Heart left ventricle (tissue), 16 donors: ENCODE measurements at regions not wholly inside any gene's neighbourhood (a gene's known extent, or its start where the extent isn't known, plus 50 kb on each side); places are given as distances from the start of the nearest gene placed in this dataset.

Source experiments
- ATAC-seq, 4 donors: fragments of 200-7000 bp; cut with Tn5 transposase; one replicate each; pipeline ENCODE4 v1.9.1; 2020 to 2022; ENCODE audit warnings: moderate library complexity in 4 of 4, mild to moderate bottlenecking in 3 of 4, moderate number of reproducible peaks in 1 of 4
- DNase-seq, 5 donors: peaks; one replicate each; pipeline ENCODE4 v3.0.0-alpha.2; 2020
- H3K27ac ChIP-seq, 12 donors: fragments of 200-600 bp; sonication (generic) in 4 of 12; one replicate each; pipeline versions ENCODE4 v1.5.0 to v1.8.0; 2016 to 2022; ENCODE audit warnings: mild to moderate bottlenecking in 2 of 12
- H3K27me3 ChIP-seq, 9 donors: fragments of 200-600 bp; sonication (generic) in 2 of 9; one replicate each; pipeline versions ENCODE4 v1.5.1 to v1.8.0; 2016 to 2022; ENCODE audit warnings: mild to moderate bottlenecking in 3 of 9
- H3K36me3 ChIP-seq, 9 donors: fragments of 200-600 bp; sonication (generic) in 2 of 9; one replicate each; pipeline versions ENCODE4 v1.5.0 to v1.8.0; 2018 to 2022; ENCODE audit warnings: mild to moderate bottlenecking in 2 of 9
- H3K4me1 ChIP-seq, 12 donors: fragments of 200-600 bp; sonication (generic) in 4 of 12; one replicate each; pipeline versions ENCODE4 v1.5.0 to v1.8.0; 2016 to 2022; ENCODE audit warnings: mild to moderate bottlenecking in 3 of 12
- H3K4me3 ChIP-seq, 12 donors: fragments of 200-600 bp; sonication (generic) in 4 of 12; one replicate each; pipeline versions ENCODE4 v1.5.0 to v1.8.0; 2017 to 2022; ENCODE audit warnings: mild to moderate bottlenecking in 9 of 12, moderate library complexity in 4 of 12
- H3K9me3 ChIP-seq, 12 donors: fragments of 200-600 bp; sonication (generic) in 4 of 12; one replicate each; pipeline versions ENCODE4 v1.5.0 to v1.8.0; 2016 to 2022; ENCODE audit warnings: mild to moderate bottlenecking in 1 of 12
- CTCF ChIP-seq, 12 donors: fragments of 200-600 bp; sonication (generic) in 4 of 12; IDR thresholded peaks; one replicate each; pipeline versions ENCODE4 v1.5.0 to v1.8.0; 2018 to 2022; ENCODE audit warnings: antibody characterized with exemption in 12 of 12, mild to moderate bottlenecking in 5 of 12
- POLR2A ChIP-seq, 2 donors: fragments of 450-650 bp; IDR thresholded peaks; one replicate each; pipeline ENCODE4 v1.6.1; 2017; ENCODE audit warnings: antibody characterized with exemption in 2 of 2, mild to moderate bottlenecking in 2 of 2, moderate library complexity in 2 of 2
- WGBS, 4 donors: extraction: QIAGEN DNeasy Blood & Tissue Kit in 2 of 4; methylation state at CpG; one replicate each; pipeline versions ENCODE4 v1.1.5 to v1.1.7; 2013 to 2018; 5-methylcytosine and 5-hydroxymethylcytosine counted together
- intact Hi-C, 10 donors: fragments of 100-400 bp; cut with DNase I; formaldehyde crosslinking; loops; one replicate each; pipeline versions ENCODE4 v1.11.1 to v1.14.2; 2022
- donor health status: ischemic (EF 13 %, LVEDD 7.1; RV severe dilation, severe dysfunction).
- donor health status: healthy with polysubstance abuse.
- donor health status: DM: no; HTN: yes; CAD: no.
- donor health status: DM: no; HTN: no; CAD: no.
- donor health status: ischemic (EF 25% LVEDD 6.9; RV normal size, moderate dysfunction).
- donor health status: ischemic (EF 25% LVEDD 5.7; RV mildly dilated, moderate dysfunction).
- donor health status: healthy.
- donor health status: DM: yes; HTN: yes; CAD: no.
- donor health status: ischemic (EF 35%, LVEDD 5.7; RV mildly dilated, moderate dysfunction).
- donor health status: nonischemic (EF 11% LVEDD 7.7; RV severe dilation, severe dysfunction).
- donor health status: DM: yes; HTN: yes; CAD: no.
- donor health status: PGD.
- donor health status: ischemic (EF 29% LVEDD 5.4; RV normal size, mild dysfunction).
- donor health status: nonischemic (EF 23%, LVEDD 6.1; RV moderate dilation, normal function).

GRCh38 chr1:209153411-209153810 is 430.1 kb upstream of the CAMK1G start:
- Histone ChIP-seq H3K36me3 (no peaks in the 10 kb centered on the region), H3K9me3 (no peaks in the 10 kb centered on the region), H3K27me3 (peaks cover 0 to 5% (median 0%) of the 10 kb centered on the region in 9 donors), H3K4me1 (no peaks in the 10 kb centered on the region), H3K27ac (no peak overlapping the region), H3K4me3 (no peak overlapping the region)
- no peak for TF ChIP-seq CTCF (IDR thresholded peaks at IDR 0.05)
- no peak for TF ChIP-seq POLR2A (IDR thresholded peaks at IDR 0.05)
- DNase-seq (no peak), ATAC-seq (no peak)
- intact Hi-C loops, result no loop called here
- WGBS, 4 donors, result 82 to 89% (median 87%) methylated on average over 1 of the region's 1 CpG

- ATAC-seq (no peak), DNase-seq (no peak)
- TF ChIP-seq POLR2A (IDR thresholded peaks at IDR 0.05) (no peak), CTCF (IDR thresholded peaks at IDR 0.05) (no peak)
- WGBS, 4 donors, result 31 to 66% (median 45%) methylated on average over 1 of the region's 1 CpG
- Histone ChIP-seq H3K4me1 (no peaks in the 10 kb centered on the region), H3K27me3 (peaks cover 0 to 5% (median 0%) of the 10 kb centered on the region in 9 donors), H3K4me3 (no peak overlapping the region), H3K36me3 (no peaks in the 10 kb centered on the region), H3K27ac (no peak overlapping the region), H3K9me3 (no peaks in the 10 kb centered on the region)
- intact Hi-C loops, result no loop called here
Observed at GRCh38 chr1:209154912-209155311, 428.6 kb upstream of the CAMK1G start.

- WGBS, 4 donors, result 42 to 49% (median 44%) methylated on average over 3 of the region's 3 CpGs
Observed at GRCh38 chr1:209155546-209155945, 428.0 kb upstream of the CAMK1G start.

GRCh38 chr1:209156991-209157390 is 426.5 kb upstream of the CAMK1G start:
- intact Hi-C loops, result no loop called here
- 71 to 85% (median 74%) methylated on average over 4 of the region's 4 CpGs for whole genome bisulfite sequencing, 4 donors
- Histone ChIP-seq H3K9me3 (no peaks in the 10 kb centered on the region), H3K36me3 (no peaks in the 10 kb centered on the region), H3K4me3 (no peak overlapping the region), H3K27ac (no peak overlapping the region), H3K4me1 (no peaks in the 10 kb centered on the region), H3K27me3 (no peaks in the 10 kb centered on the region)
- TF ChIP-seq POLR2A (IDR thresholded peaks at IDR 0.05), result no peak
- TF ChIP-seq CTCF (IDR thresholded peaks at IDR 0.05), result no peak
- DNase-seq (no peak), ATAC-seq (no peak)

More at GRCh38 chr1:209155546-209155945, 428.0 kb upstream of the CAMK1G start:
- Histone ChIP-seq H3K9me3 (no peaks in the 10 kb centered on the region), H3K27ac (no peak overlapping the region), H3K36me3 (no peaks in the 10 kb centered on the region), H3K4me1 (no peaks in the 10 kb centered on the region), H3K27me3 (peaks cover 0 to 2% (median 0%) of the 10 kb centered on the region in 9 donors), H3K4me3 (no peak overlapping the region)
- TF ChIP-seq POLR2A (IDR thresholded peaks at IDR 0.05), result no peak
- ATAC-seq, result no peak
- intact Hi-C loops, result no loop called here
- DNase-seq, result no peak

- ATAC-seq (no peak), DNase-seq (no peak)
- no peak overlapping the region for H3K27ac ChIP-seq
- TF ChIP-seq CTCF (IDR thresholded peaks at IDR 0.05) (no peak), POLR2A (IDR thresholded peaks at IDR 0.05) (no peak)
- no peaks in the 10 kb centered on the region for H3K36me3 ChIP-seq
- H3K9me3 ChIP-seq, result no peaks in the 10 kb centered on the region
- H3K4me3 ChIP-seq, result no peak overlapping the region
- WGBS, 4 donors, result 33 to 41% (median 36%) methylated on average over 5 of the region's 5 CpGs
- H3K4me1 ChIP-seq, result no peaks in the 10 kb centered on the region
- H3K27me3 ChIP-seq, result no peaks in the 10 kb centered on the region
- intact Hi-C loops, result no loop called here
Observed at GRCh38 chr1:209157546-209158249, 425.8 kb upstream of the CAMK1G start.
